ENCODE measurements at regions not wholly inside any gene's neighbourhood (a gene's known extent, or its start where the extent isn't known, plus 50 kb on each side); places are given as distances from the start of the nearest gene placed in this dataset.

- no peak for TF ChIP-seq CTCF (IDR thresholded peaks at IDR 0.05)
- TF ChIP-seq ZFX (IDR thresholded peaks at IDR 0.05; ENCODE audit: borderline replicate concordance), result no peak
These were observed 83.0 kb downstream of the SNX5 start for GRCh38 chr20:17885544-17885943.

Data from 22Rv1 (cell line).